ENCODE measurements at regions not wholly inside any gene's neighbourhood (a gene's known extent, or its start where the extent isn't known, plus 50 kb on each side); places are given as distances from the start of the nearest gene placed in this dataset.
A peak's percentile ranks its signal among the peaks of the same experiment; 100 is the strongest.

DNA sequence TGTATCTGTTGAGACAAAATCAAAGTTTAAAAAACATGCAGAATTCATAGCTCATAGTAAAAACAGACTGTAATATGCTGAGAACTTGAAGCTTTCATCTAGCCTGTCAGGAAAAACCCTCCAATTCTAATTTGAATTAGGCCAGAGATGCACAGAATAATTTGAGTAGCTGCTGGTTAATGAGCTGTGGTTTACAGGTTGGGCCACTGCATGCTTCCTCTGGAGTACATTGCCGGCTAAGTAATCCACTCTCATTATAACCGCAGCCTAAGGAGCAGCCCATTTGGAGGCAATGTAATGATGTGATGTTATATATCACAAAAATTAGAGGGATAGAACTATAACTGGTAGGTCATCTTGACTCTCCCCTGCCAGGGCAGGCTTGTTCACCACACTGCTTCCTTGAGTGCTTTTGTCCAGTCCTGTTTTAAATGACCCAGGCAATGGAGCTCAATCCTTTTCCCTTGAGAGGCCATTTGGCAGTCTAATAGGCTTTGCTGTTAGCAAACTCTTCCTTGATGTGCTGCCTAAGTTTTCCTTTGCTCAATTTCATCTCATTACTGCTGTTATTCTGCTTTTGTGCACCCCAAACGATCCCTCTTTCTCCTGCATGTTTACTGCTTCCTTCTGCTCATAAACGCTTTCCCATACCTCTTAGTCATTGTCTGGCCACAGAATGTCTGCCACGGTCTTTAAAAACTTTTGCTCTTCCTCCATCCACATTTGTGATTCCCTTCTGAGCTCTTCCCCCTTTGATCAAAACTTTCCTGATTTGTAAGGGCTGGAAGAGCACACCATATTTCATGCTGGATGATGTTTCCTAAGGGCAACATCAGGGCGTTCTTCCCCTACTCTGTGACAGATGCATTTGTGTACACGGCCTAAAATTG is 230.9 kb downstream of the C4orf33 start:
- CTCF ChIA-PET, result no interaction called here

DNA sequence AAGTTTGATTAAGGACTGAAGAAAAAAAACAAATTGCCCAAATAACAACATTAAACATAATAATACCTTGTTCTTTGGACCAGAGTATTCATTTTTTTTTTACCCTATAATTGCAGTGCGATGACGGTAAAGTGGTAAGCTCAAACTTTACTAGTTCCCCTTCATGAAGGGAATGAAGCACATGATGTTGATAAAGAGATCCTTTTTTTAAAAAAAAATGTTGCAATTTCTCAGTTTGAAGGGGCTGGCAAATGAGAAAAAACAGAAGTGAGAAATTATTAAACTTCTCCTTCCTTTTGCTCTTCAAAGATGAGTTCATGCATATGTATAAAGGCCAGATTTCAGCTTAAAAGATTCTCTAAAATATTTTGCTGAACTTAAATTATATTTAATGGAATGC is 231.7 kb downstream of the C4orf33 start:
- H3K27ac ChIP-seq, result no peak overlapping the region
- POLR2A ChIA-PET (ENCODE audit: low non-redundant PET), result interaction anchor here (0.6 kb wide), 1 partner anchor 226 kb away, joined by 4 read pairs; no protein-coding TSS in a partner anchor
- no peak for DNase-seq (ENCODE audit: low spot score)
- CTCF ChIA-PET, result interaction anchor here (0.6 kb wide), 1 partner anchor 1606 kb away, joined by 3 read pairs; no protein-coding TSS in a partner anchor
- TF ChIP-seq, protein P1, sequence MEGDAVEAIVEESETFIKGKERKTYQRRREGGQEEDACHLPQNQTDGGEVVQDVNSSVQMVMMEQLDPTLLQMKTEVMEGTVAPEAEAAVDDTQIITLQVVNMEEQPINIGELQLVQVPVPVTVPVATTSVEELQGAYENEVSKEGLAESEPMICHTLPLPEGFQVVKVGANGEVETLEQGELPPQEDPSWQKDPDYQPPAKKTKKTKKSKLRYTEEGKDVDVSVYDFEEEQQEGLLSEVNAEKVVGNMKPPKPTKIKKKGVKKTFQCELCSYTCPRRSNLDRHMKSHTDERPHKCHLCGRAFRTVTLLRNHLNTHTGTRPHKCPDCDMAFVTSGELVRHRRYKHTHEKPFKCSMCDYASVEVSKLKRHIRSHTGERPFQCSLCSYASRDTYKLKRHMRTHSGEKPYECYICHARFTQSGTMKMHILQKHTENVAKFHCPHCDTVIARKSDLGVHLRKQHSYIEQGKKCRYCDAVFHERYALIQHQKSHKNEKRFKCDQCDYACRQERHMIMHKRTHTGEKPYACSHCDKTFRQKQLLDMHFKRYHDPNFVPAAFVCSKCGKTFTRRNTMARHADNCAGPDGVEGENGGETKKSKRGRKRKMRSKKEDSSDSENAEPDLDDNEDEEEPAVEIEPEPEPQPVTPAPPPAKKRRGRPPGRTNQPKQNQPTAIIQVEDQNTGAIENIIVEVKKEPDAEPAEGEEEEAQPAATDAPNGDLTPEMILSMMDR (conservative IDR thresholded peaks at IDR 0.05; ENCODE audit: low read depth), result no peak

More for the DNA sequence above, 230.9 kb downstream of the C4orf33 start:
- no peak for DNase-seq (ENCODE audit: low spot score)
- POLR2A ChIA-PET (ENCODE audit: low non-redundant PET), result no interaction called here
- TF ChIP-seq, protein P1 (conservative IDR thresholded peaks at IDR 0.05; ENCODE audit: low read depth), result no peak
- no peak overlapping the region for H3K27ac ChIP-seq

DNA sequence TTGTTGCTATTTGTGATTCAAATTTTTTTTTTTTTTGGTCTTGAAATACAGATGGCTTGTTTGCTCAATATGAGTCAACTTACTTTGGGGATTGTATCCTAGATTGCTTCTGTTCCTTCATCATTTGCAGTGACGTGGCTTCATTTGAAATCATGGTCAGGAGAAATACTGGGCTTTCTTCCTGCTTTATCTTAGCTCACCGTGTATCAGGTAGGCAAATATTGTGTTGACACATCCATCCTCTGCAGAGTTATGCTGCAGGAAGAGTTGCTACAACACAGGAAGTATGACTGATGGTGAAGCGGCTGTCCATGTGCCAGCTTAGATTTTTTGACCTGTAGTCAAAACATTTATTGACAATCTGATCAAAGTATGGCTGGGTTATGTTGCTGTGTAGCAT is 232.2 kb downstream of the C4orf33 start:
- peak; percentile 30 for DNase-seq (ENCODE audit: low spot score)
- ChIA-PET POLR2A (ENCODE audit: low non-redundant PET) (interaction anchor here (0.6 kb wide), 1 partner anchor 225 kb away, joined by 4 read pairs; no protein-coding TSS in a partner anchor), CTCF (interaction anchor here (0.6 kb wide), 1 partner anchor 1606 kb away, joined by 3 read pairs; no protein-coding TSS in a partner anchor)
- no peak overlapping the region for H3K27ac ChIP-seq
- TF ChIP-seq, protein P1 (conservative IDR thresholded peaks at IDR 0.05; ENCODE audit: low read depth), result no peak

DNA sequence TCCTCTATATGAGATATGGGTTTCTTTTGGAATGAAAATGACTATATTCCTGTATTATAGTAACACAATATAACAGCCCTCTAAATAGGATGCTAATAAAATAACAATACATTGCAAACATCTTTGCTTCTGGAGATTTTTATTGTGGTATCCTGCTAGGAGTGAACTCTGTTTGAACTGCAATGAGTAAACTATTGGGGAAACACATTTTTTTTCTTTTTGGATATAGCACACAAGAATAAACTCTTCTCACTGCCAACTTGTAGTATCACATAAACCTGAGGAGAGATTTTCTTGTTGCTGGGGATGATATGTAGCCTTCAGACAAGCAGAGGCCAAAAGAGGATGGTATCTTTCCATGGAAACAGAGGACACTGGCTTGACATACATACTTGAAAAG is 238.2 kb downstream of the C4orf33 start:
- TF ChIP-seq, protein P1 (conservative IDR thresholded peaks at IDR 0.05; ENCODE audit: low read depth), result no peak
- H3K27ac ChIP-seq, result no peak overlapping the region
- POLR2A ChIA-PET (ENCODE audit: low non-redundant PET), result no interaction called here
- DNase-seq (ENCODE audit: low spot score), result no peak
- CTCF ChIA-PET, result no interaction called here

DNA sequence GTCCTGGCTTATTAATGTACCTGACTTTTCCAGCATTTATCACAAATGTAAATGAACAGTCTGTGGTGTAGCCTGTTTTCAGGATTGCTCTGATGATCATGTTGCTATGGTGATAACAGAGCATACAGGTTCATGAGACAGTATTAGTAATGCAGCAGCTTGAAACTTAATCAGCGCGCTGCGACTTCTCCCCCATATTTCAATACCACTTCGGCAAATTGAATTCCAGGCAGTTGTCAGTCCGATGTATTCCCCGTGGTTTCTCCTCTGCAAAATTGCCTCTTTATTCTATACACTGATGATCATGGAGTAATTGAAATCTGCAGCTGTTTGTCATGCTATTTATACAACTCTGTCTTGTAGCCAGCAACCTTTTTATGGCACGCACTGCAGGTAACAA is 239.3 kb downstream of the C4orf33 start:
- ChIA-PET POLR2A (ENCODE audit: low non-redundant PET) (no interaction called here), CTCF (no interaction called here)
- DNase-seq (ENCODE audit: low spot score), result no peak

DNA sequence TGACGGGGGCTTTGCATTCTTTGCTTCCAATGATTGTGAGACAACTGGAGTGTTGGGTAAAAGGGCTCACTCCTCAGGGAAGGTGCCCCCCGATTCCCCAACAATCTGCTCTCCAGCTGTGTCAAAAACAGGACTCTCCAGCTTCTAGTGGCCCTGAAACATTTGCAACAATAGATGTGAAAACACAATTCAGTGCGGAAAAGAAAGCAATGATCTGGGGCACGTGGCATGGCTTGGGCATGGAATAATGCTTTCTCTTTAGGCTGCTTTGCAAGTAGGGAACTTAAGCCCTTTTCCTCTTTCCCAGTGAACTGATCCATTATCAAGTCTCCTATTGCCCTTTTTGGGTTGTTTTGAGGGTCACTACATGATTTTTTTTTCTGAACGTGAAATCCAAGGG is 239.9 kb downstream of the C4orf33 start:
- H3K27ac ChIP-seq, result no peak overlapping the region
- DNase-seq (ENCODE audit: low spot score), result no peak
- TF ChIP-seq, protein P1 (conservative IDR thresholded peaks at IDR 0.05; ENCODE audit: low read depth), result no peak
- ChIA-PET POLR2A (ENCODE audit: low non-redundant PET) (no interaction called here), CTCF (no interaction called here)

More for the DNA sequence above, 239.3 kb downstream of the C4orf33 start:
- no peak overlapping the region for H3K27ac ChIP-seq
- TF ChIP-seq, protein P1 (conservative IDR thresholded peaks at IDR 0.05; ENCODE audit: low read depth), result no peak
